ENCODE measurements at regions not wholly inside any gene's neighbourhood (a gene's known extent, or its start where the extent isn't known, plus 50 kb on each side); places are given as distances from the start of the nearest gene placed in this dataset.
"Not testable (repeated sequence)": the region's sequence is repeated elsewhere in the genome, so short reads cannot be mapped to it uniquely, and the experiment has no call there.

- TF ChIP-seq CTCF (conservative IDR thresholded peaks at IDR 0.05; ENCODE audit: low read length); EZH2phosphoT487 (IDR thresholded peaks at IDR 0.05; ENCODE audit: borderline replicate concordance, low read depth, low read length): not testable (repeated sequence)
Observed at GRCh38 chr2:90287751-90288150, 1596.3 kb downstream of the RPIA start.
